Motor neuron (in vitro differentiated cells): ENCODE measurements at regions not wholly inside any gene's neighbourhood (a gene's known extent, or its start where the extent isn't known, plus 50 kb on each side); places are given as distances from the start of the nearest gene placed in this dataset.
A peak's percentile ranks its signal among the peaks of the same experiment; 100 is the strongest.

Experiments
- ATAC-seq, 8 experiments: fragments of 200-7000 bp; cut with Tn5 transposase; replicated peaks in 6 of 8; 2 replicates each; pipeline ENCODE4 v1.8.0; 2021; ENCODE audit warnings: mild to moderate bottlenecking in 8 of 8, moderate library complexity in 8 of 8
- H3K27ac ChIP-seq, 2 donors: fragments of 250-450 bp; sonication (Bioruptor Pico); 2 replicates each; pipeline ENCODE4 v1.9.0; 2021; ENCODE audit warnings: antibody characterized with exemption in 2 of 2, mild to moderate bottlenecking in 2 of 2, moderate library complexity in 1 of 2
- H3K4me1 ChIP-seq, 2 donors: fragments of 250-450 bp; sonication (Bioruptor Pico); replicated peaks in 1 of 2; 2 replicates each; pipeline ENCODE4 v1.6.1; 2021; ENCODE audit warnings: antibody characterized with exemption in 2 of 2, mild to moderate bottlenecking in 2 of 2, moderate library complexity in 1 of 2
- H3K4me3 ChIP-seq, 5 donors: fragments of 250-450 bp; sonication (Bioruptor Pico); 2 replicates each; pipeline ENCODE4 v1.9.0; 2021; ENCODE audit warnings: antibody characterized with exemption in 5 of 5, mild to moderate bottlenecking in 5 of 5, moderate library complexity in 4 of 5
- WGBS, 10 experiments: fragments of 450-650 bp; shearing (Covaris generic); methylation state at CpG; one replicate each; pipeline ENCODE4 v1.0.0; 2022; 5-methylcytosine and 5-hydroxymethylcytosine counted together
- in situ Hi-C, 9 experiments: fragments of 400-800 bp; cut with MboI; loops; one replicate each; pipeline ENCODE4 v1.15.0; 2021; ENCODE audit warnings: low sequenced_read_pairs in 9 of 9, low pct_unique_long_range_greater_than_20kb in 2 of 9; ENCODE audit not compliant: unreplicated experiment in 9 of 9

- Histone ChIP-seq H3K4me3 (no peak overlapping the region), H3K4me1 (peaks cover 52 to 64% of the 10 kb centered on the region in 2 donors), H3K27ac (peak overlapping the region; percentile 60 to 76)
- ATAC-seq: peak in 2 of 8 experiments; percentile 1 to 10
- 70 to 100% (median 75%) methylated on average over 2 to 15 of the region's 21 CpGs; no CpG with 5 or more reads in 2 of the 10 experiments for WGBS, 10 experiments
- in situ Hi-C loops: no loop called here
Observed at GRCh38 chr2:128368437-128369107, 49.9 kb upstream of the HS6ST1 start.

GRCh38 chr2:128369108-128369555, 50.5 kb upstream of the HS6ST1 start:
- in situ Hi-C loops: no loop called here
- peak overlapping the region; percentile 60 to 76 for H3K27ac ChIP-seq
- ATAC-seq: peak; percentile 75 to 88 (median 79)
- 0 to 80% (median 0%) methylated on average over 1 to 6 of the region's 12 CpGs; no CpG with 5 or more reads in 5 of the 10 experiments for WGBS, 10 experiments
- H3K4me3 ChIP-seq: no peak overlapping the region
- H3K4me1 ChIP-seq: peaks cover 52 to 60% of the 10 kb centered on the region in 2 donors

GRCh38 chr2:128369602-128370467, 51.2 kb upstream of the HS6ST1 start:
- no peak overlapping the region for H3K4me3 ChIP-seq
- WGBS, 10 experiments: 0 to 33% (median 5%) methylated on average over 1 to 10 of the region's 17 CpGs; no CpG with 5 or more reads in 3 of the 10 experiments
- H3K4me1 ChIP-seq: peaks cover 57 to 60% of the 10 kb centered on the region in 2 donors
- ATAC-seq: peak in 7 of 8 experiments; percentile 21 to 83 (median 74)
- H3K27ac ChIP-seq: peak overlapping the region; percentile 71 to 76
- in situ Hi-C loops: no loop called here

GRCh38 chr2:128370468-128371247, 52.0 kb upstream of the HS6ST1 start:
- WGBS, 10 experiments: 40 to 92% (median 69%) methylated on average over 1 to 12 of the region's 27 CpGs; no CpG with 5 or more reads in 2 of the 10 experiments
- peak in 2 of 8 experiments; percentile 2 to 6 for ATAC-seq
- in situ Hi-C loops: no loop called here
- Histone ChIP-seq H3K4me3 (no peak overlapping the region), H3K4me1 (peaks cover 64 to 67% of the 10 kb centered on the region in 2 donors), H3K27ac (peak overlapping the region; percentile 71 to 74)

- 80 to 100% (median 93%) methylated on average over 1 to 5 of the region's 8 CpGs; no CpG with 5 or more reads in 3 of the 10 experiments for WGBS, 10 experiments
- ATAC-seq: no peak
- in situ Hi-C loops: no loop called here
- Histone ChIP-seq H3K27ac (peak overlapping the region; percentile 71 to 74), H3K4me3 (no peak overlapping the region), H3K4me1 (peaks cover 64 to 67% of the 10 kb centered on the region in 2 donors)
Observed at GRCh38 chr2:128371248-128371630, 52.6 kb upstream of the HS6ST1 start.

- Histone ChIP-seq H3K4me1 (peaks cover 63 to 65% of the 10 kb centered on the region in 2 donors), H3K4me3 (no peak overlapping the region), H3K27ac (no peak overlapping the region)
- WGBS, 10 experiments: 80 to 100% (median 87%) methylated on average over 1 to 5 of the region's 11 CpGs; no CpG with 5 or more reads in 2 of the 10 experiments
- in situ Hi-C loops: no loop called here
- ATAC-seq: no peak
Observed at GRCh38 chr2:128371648-128372345, 53.1 kb upstream of the HS6ST1 start.

GRCh38 chr2:128372621-128373341, 54.1 kb upstream of the HS6ST1 start:
- in situ Hi-C loops: no loop called here
- H3K4me1 ChIP-seq: peaks cover 56 to 57% of the 10 kb centered on the region in 2 donors
- WGBS, 10 experiments: 78 to 100% (median 92%) methylated on average over 1 to 6 of the region's 24 CpGs; no CpG with 5 or more reads in 2 of the 10 experiments
- no peak for ATAC-seq
- no peak overlapping the region for H3K27ac ChIP-seq
- H3K4me3 ChIP-seq: no peak overlapping the region

- ATAC-seq: no peak
- no peak overlapping the region for H3K27ac ChIP-seq
- H3K4me3 ChIP-seq: no peak overlapping the region
- peaks cover 56 to 57% of the 10 kb centered on the region in 2 donors for H3K4me1 ChIP-seq
- in situ Hi-C loops: no loop called here
- WGBS, 10 experiments: 97% methylated on average over 5 of the region's 10 CpGs; no CpG with 5 or more reads in 9 of the 10 experiments
Observed at GRCh38 chr2:128373451-128374000, 54.9 kb upstream of the HS6ST1 start.

GRCh38 chr2:128374001-128374710, 55.5 kb upstream of the HS6ST1 start:
- peak in 4 of 8 experiments; percentile 33 to 54 (median 48) for ATAC-seq
- Histone ChIP-seq H3K4me1 (peaks cover 56 to 57% of the 10 kb centered on the region in 2 donors), H3K27ac (no peak overlapping the region), H3K4me3 (no peak overlapping the region)
- WGBS, 10 experiments: 43 to 100% (median 70%) methylated on average over 1 to 7 of the region's 15 CpGs; no CpG with 5 or more reads in 6 of the 10 experiments
- in situ Hi-C loops: no loop called here

- H3K27ac ChIP-seq: no peak overlapping the region
- 17 to 100% (median 41%) methylated on average over 1 to 7 of the region's 19 CpGs; no CpG with 5 or more reads in 5 of the 10 experiments for WGBS, 10 experiments
- peak in 5 of 8 experiments; percentile 8 to 59 (median 30) for ATAC-seq
Observed at GRCh38 chr2:128374711-128375413, 56.2 kb upstream of the HS6ST1 start.

More at GRCh38 chr2:128374711-128375413, 56.2 kb upstream of the HS6ST1 start:
- Histone ChIP-seq H3K4me3 (no peak overlapping the region), H3K4me1 (peaks cover 56 to 59% of the 10 kb centered on the region in 2 donors)
- in situ Hi-C loops: no loop called here
